22Rv1 (cell line): ENCODE measurements at regions not wholly inside any gene's neighbourhood (a gene's known extent, or its start where the extent isn't known, plus 50 kb on each side); places are given as distances from the start of the nearest gene placed in this dataset.

Experiments
- H3K27ac ChIP-seq: fragments of 450-650 bp; 2 replicates; pipeline ENCODE4 v1.5.1; 2017
- CTCF ChIP-seq: fragments of 450-650 bp; IDR thresholded peaks from 2 replicates; pipeline ENCODE4 v1.5.1; 2017; ENCODE audit warnings: mild to moderate bottlenecking
- ZFX ChIP-seq: fragments of 450-650 bp; IDR thresholded peaks from 2 replicates; pipeline ENCODE4 v1.6.1; 2017; ENCODE audit warnings: antibody characterized with exemption, borderline replicate concordance

- no peak overlapping the region for H3K27ac ChIP-seq
- no peak for TF ChIP-seq ZFX
- no peak for TF ChIP-seq CTCF
Measured at GRCh38 chr3:101150504-101150903, 157.3 kb upstream of the ABI3BP start.

- TF ChIP-seq CTCF: no peak
- TF ChIP-seq ZFX: no peak
- H3K27ac ChIP-seq: no peak overlapping the region
Measured at GRCh38 chr3:101149707-101150106, 156.5 kb upstream of the ABI3BP start.

DNA sequence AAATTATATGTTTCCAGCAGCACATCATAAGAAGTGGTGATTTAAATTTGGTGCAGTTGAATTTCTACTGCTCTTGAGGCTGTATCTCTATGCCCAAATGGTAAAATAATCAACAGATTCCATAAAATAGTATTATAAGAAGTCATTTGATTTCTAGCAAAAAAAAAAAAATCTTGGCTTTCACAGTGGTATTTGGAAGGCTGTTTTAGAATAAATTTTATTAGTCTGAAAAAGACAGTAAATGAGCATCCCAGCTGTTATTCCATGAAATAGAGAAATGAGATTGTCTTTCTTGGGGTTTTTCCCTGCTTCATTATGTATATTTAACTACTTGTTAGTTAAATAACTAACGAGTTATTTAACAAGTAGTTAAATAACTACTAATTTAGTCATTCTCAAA, 156.0 kb upstream of the ABI3BP start:
- TF ChIP-seq ZFX: no peak
- no peak for TF ChIP-seq CTCF

GRCh38 chr3:101148001-101148400, 154.8 kb upstream of the ABI3BP start:
- TF ChIP-seq ZFX (no peak), CTCF (no peak)
- H3K27ac ChIP-seq: no peak overlapping the region

More for the DNA sequence above, 156.0 kb upstream of the ABI3BP start:
- H3K27ac ChIP-seq: no peak overlapping the region

GRCh38 chr3:101146946-101147345, 153.7 kb upstream of the ABI3BP start:
- no peak overlapping the region for H3K27ac ChIP-seq
- TF ChIP-seq CTCF (no peak), ZFX (no peak)

DNA sequence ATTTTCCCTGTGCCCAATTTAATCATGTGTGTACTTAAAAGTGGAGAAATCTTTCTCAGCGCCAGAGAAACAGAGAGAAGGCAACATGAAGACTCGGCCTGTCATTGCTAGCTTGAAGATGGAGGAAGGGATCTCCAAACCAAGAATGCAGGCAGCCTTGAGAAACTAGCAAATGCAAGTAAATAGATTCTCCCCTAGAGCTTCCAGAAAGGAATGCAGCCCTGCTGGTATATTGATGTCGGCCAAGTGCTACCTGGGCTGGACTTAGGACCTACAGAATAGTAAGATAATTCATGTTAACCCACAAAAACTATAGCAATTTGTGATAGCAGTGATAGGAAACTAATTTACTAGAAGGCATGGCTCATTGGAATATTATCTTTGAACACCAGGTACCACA, 150.9 kb upstream of the ABI3BP start:
- TF ChIP-seq ZFX (no peak), CTCF (no peak)
- H3K27ac ChIP-seq: no peak overlapping the region

GRCh38 chr3:101143012-101143411, 149.8 kb upstream of the ABI3BP start:
- TF ChIP-seq CTCF (no peak), ZFX (no peak)
- H3K27ac ChIP-seq: no peak overlapping the region
